ENCODE measurements at regions not wholly inside any gene's neighbourhood (a gene's known extent, or its start where the extent isn't known, plus 50 kb on each side); places are given as distances from the start of the nearest gene placed in this dataset.

DNA sequence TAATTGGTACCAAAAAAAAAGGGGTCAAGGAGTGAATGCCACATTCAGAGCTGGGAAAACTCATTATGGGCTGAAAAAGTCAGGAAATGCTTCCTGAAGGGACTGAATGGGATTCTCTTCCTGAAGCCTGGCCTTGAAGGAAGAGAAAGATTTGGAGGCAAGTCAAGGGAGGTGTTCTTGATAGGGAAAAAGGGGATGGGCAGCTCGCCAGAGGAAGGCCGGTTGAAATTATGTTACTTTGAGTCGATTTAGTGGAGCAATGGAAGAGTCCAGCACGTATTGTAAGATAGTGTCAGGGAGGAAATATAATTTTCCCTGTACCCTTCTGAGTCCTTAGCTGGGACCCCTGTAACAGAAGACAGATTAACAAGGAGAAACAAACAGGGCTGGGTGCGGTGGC is 94.1 kb upstream of the CALM2 start:
- no peaks in the 10 kb centered on the region for H3K9me1 ChIP-seq (ENCODE audit: control insufficient read depth, extremely low read depth, insufficient read depth, low read length)
- H3K9ac ChIP-seq (ENCODE audit: control insufficient read depth, extremely low read depth, insufficient read depth, low read length) = no peak overlapping the region
- H3K27ac ChIP-seq (ENCODE audit: control insufficient read depth, insufficient read depth, low read length) = peak overlapping the region; percentile 60
- no peak for TF ChIP-seq EZH2 (IDR thresholded peaks at IDR 0.05; ENCODE audit: low read length)
- TF ChIP-seq, protein P1, sequence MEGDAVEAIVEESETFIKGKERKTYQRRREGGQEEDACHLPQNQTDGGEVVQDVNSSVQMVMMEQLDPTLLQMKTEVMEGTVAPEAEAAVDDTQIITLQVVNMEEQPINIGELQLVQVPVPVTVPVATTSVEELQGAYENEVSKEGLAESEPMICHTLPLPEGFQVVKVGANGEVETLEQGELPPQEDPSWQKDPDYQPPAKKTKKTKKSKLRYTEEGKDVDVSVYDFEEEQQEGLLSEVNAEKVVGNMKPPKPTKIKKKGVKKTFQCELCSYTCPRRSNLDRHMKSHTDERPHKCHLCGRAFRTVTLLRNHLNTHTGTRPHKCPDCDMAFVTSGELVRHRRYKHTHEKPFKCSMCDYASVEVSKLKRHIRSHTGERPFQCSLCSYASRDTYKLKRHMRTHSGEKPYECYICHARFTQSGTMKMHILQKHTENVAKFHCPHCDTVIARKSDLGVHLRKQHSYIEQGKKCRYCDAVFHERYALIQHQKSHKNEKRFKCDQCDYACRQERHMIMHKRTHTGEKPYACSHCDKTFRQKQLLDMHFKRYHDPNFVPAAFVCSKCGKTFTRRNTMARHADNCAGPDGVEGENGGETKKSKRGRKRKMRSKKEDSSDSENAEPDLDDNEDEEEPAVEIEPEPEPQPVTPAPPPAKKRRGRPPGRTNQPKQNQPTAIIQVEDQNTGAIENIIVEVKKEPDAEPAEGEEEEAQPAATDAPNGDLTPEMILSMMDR (optimal IDR thresholded peaks at IDR 0.05 in 1 of 3, IDR thresholded peaks at IDR 0.05 in 1 of 3, conservative IDR thresholded peaks at IDR 0.05 in 1 of 3; ENCODE audit: extremely low read depth in 1 of 3, insufficient read depth in 2 of 3, low read length in 3 of 3) = no peak
- no peak overlapping the region for H3K4me2 ChIP-seq (ENCODE audit: control insufficient read depth, extremely low read depth, insufficient read depth, low read depth, low read length)
- no peaks in the 10 kb centered on the region for H4K20me1 ChIP-seq (ENCODE audit: control insufficient read depth, extremely low read depth, insufficient read depth, low read length)
- H3K79me2 ChIP-seq (ENCODE audit: control insufficient read depth, insufficient read depth, low read length) = no peaks in the 10 kb centered on the region
- DNase-seq (ENCODE audit: low read depth, low spot score) (no peak), FAIRE-seq (no peak)
- dilution Hi-C loops (cut with MboI; ENCODE audit: extremely low pct_ligation_motif_present, low sequenced_read_pairs) = no loop called here
- H3K27me3 ChIP-seq (ENCODE audit: control insufficient read depth, extremely low read depth, insufficient read depth, low read length) = no peaks in the 10 kb centered on the region
- H3K36me3 ChIP-seq (ENCODE audit: control insufficient read depth in 2 of 2, extremely low read depth in 1 of 2, insufficient read depth in 2 of 2, low read length in 2 of 2) = no peaks in the 10 kb centered on the region
- no peaks in the 10 kb centered on the region for H3K9me3 ChIP-seq (ENCODE audit: control insufficient read depth, low read depth, low read length)
- H3K4me1 ChIP-seq (ENCODE audit: control insufficient read depth, extremely low read depth, insufficient read depth, low read length) = peaks cover 15% of the 10 kb centered on the region
- H3K4me3 ChIP-seq (ENCODE audit: control insufficient read depth in 2 of 3, extremely low read depth in 1 of 3, insufficient read depth in 2 of 3, low read depth in 1 of 3, low read length in 3 of 3) = no peak overlapping the region
- H2AFZ ChIP-seq (ENCODE audit: control insufficient read depth, low read length) = no peak overlapping the region

DNA sequence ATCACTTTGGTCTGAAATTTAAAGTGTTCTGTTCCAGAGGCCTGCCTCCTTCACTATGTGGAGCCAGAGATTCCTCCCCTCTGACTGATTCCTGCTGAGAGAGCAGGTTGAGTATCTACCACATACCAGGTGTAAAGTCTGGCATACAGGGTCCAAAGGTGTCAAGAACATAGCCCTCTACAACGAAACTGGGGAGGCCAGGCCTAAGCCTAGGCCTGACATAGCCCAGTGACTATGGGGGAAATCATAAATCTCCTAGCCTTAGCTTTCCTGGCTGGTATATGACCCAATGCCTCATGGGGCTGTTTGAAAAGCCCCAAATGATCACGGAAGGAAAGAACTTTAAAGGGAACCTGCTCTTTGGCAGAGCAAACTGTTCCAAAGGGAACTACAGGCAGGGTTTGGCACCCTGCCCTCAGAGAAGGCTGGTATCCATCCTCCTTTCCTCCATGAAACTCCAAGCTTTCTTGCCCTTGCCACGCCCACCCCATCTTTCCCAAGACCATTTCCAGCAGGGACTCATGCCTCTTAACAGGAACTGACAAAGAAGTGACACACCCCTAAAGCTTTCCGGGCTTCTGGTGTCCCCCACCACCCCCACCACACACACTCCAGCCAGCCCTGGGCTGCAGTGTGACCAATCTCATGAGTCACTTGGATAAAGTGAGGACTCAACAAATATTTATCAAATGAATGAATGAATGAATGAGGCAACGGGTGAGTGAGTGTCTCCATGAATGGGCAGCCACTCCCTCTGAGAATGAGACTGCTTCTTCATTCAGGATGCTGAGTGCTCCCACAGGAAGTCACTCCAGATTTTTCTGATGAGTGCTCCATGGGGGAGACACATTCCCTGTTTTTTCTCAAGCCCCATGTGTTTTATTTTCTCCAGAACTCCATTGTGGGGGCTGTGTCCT is 93.3 kb upstream of the CALM2 start:
- Histone ChIP-seq H3K9ac (ENCODE audit: control insufficient read depth, extremely low read depth, insufficient read depth, low read length) (peak overlapping the region; percentile 42), H3K27ac (ENCODE audit: control insufficient read depth, insufficient read depth, low read length) (peak overlapping the region; percentile 84), H3K36me3 (ENCODE audit: control insufficient read depth in 2 of 2, extremely low read depth in 1 of 2, insufficient read depth in 2 of 2, low read length in 2 of 2) (no peaks in the 10 kb centered on the region), H3K4me3 (ENCODE audit: control insufficient read depth in 2 of 3, extremely low read depth in 1 of 3, insufficient read depth in 2 of 3, low read depth in 1 of 3, low read length in 3 of 3) (peak overlapping the region in 1 of 3 experiments; percentile 4), H2AFZ (ENCODE audit: control insufficient read depth, low read length) (peak overlapping the region; percentile 84), H3K4me1 (ENCODE audit: control insufficient read depth, extremely low read depth, insufficient read depth, low read length) (peaks cover 15% of the 10 kb centered on the region), H3K9me3 (ENCODE audit: control insufficient read depth, low read depth, low read length) (no peaks in the 10 kb centered on the region), H3K4me2 (ENCODE audit: control insufficient read depth, extremely low read depth, insufficient read depth, low read depth, low read length) (peak overlapping the region; percentile 58), H3K27me3 (ENCODE audit: control insufficient read depth, extremely low read depth, insufficient read depth, low read length) (no peaks in the 10 kb centered on the region), H4K20me1 (ENCODE audit: control insufficient read depth, extremely low read depth, insufficient read depth, low read length) (no peaks in the 10 kb centered on the region), H3K9me1 (ENCODE audit: control insufficient read depth, extremely low read depth, insufficient read depth, low read length) (no peaks in the 10 kb centered on the region), H3K79me2 (ENCODE audit: control insufficient read depth, insufficient read depth, low read length) (no peaks in the 10 kb centered on the region)
- dilution Hi-C loops (cut with MboI; ENCODE audit: extremely low pct_ligation_motif_present, low sequenced_read_pairs) = no loop called here
- TF ChIP-seq, protein P1 (optimal IDR thresholded peaks at IDR 0.05 in 1 of 3, IDR thresholded peaks at IDR 0.05 in 1 of 3, conservative IDR thresholded peaks at IDR 0.05 in 1 of 3; ENCODE audit: extremely low read depth in 1 of 3, insufficient read depth in 2 of 3, low read length in 3 of 3) = no peak
- FAIRE-seq = peak; percentile 79
- DNase-seq (ENCODE audit: low read depth, low spot score) = peak; percentile 97
